NCI-H82 (cell line): ENCODE measurements at regions not wholly inside any gene's neighbourhood (a gene's known extent, or its start where the extent isn't known, plus 50 kb on each side); places are given as distances from the start of the nearest gene placed in this dataset.
A peak's percentile ranks its signal among the peaks of the same experiment; 100 is the strongest.

Experiments used
- DNase-seq: peaks from one replicate; lab custom pipeline; 2025; lab: John Stamatoyannopoulos, UW

DNA sequence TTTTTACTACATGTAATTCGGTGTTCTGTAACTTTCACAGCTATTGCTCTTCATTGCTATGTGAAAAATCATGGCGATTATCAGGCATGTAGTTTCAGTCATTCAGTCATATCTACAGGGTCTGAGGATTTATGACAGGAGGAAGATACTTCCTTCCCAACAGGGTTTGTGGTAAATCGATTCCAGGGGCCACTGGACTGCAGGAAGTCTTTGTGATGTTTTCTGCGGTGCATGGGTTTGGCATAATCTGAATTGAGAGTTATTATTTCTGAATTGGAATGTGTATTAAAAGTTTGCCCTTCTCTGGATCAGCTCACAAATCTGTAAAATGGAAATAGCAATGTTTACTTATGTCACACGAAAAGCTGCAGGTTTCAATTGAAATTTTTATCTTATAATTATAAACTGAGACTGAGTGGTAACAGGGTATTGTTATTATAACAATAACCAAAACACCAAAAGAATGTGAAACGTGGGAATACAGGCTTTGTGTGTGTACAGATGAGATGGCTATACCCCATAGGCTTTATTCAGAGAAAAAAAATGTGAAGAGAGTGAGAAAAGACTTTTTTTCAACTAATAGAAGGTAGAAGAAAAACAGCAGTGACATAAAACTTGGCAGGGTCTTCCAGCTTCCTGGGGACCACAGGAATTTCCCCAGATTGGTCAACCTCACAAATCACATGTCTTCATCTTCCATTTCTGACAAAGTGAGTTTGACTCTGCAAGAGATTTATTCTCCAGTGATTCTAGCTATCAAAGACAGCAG is 307.7 kb upstream of the NFE2L3 start:
- no peak for DNase-seq

GRCh38 chr7:25845464-25845863 is 306.5 kb upstream of the NFE2L3 start:
- DNase-seq: no peak

- DNase-seq: no peak
Measured at GRCh38 chr7:25846722-25847121, 305.3 kb upstream of the NFE2L3 start.

GRCh38 chr7:25847336-25848070 is 304.5 kb upstream of the NFE2L3 start:
- no peak for DNase-seq

GRCh38 chr7:25849500-25850184 is 302.4 kb upstream of the NFE2L3 start:
- DNase-seq: no peak

- no peak for DNase-seq
Measured at GRCh38 chr7:25850216-25850615, 301.8 kb upstream of the NFE2L3 start.

DNA sequence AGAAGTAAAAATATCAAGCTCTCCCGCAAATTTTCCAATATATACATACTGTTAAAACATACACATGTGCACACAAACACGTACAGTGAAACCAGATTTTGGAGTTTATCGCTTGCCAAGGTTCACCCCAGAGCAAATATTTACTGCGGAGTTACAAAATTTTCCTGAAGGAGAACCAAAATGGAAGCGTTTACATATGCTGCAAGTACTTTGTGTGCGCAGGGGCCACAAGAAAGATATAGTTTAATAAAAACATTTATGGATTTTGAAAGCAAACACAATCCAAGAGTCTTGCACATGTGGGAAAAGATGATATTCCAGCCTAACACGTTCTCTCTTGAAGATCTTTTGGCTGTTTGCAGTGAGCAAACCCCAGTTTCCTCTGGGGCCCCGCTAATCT is 301.3 kb upstream of the NFE2L3 start:
- DNase-seq: no peak

- DNase-seq: peak; percentile 90
Measured at GRCh38 chr7:25851332-25852210, 300.4 kb upstream of the NFE2L3 start.

- DNase-seq: no peak
Measured at GRCh38 chr7:25852211-25852938, 299.6 kb upstream of the NFE2L3 start.

DNA sequence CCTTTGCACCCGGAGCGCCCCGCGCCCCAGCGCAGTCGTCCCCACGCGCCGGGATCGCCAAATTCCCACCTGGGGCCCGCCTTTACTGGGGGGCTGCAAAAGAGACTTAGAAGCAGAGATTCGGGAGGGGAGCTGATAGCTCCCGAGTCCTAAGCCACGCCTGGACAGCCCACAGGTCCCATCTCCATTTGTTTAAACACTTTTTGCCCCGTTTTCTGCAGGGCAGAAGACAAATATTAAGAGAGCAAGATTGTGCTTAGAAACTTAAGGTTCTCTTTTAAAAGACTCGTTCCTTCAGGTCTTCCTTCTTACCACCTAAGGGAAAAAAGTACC is 299.1 kb upstream of the NFE2L3 start:
- DNase-seq: no peak

- no peak for DNase-seq
Measured at GRCh38 chr7:25853314-25853713, 298.7 kb upstream of the NFE2L3 start.

DNA sequence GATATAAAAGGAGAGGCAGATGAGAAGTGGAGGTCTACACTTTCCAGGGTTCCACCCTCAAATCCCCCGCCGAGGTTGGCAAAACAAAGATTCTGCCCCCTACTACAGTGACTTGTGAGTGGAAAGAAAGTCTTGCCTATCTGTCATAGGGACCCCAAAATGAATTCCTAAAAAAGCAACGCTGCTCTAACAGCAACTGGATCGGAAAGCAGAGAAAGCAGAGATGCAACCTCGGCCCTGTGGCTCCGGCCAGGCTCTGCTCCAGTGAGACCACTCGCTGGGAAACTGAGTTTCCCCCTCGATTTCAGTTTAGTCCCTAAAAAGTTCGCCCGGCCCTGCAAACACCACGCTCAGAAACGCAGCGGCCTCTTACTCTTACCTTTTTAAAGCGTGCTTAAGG is 297.9 kb upstream of the NFE2L3 start:
- DNase-seq: no peak

DNA sequence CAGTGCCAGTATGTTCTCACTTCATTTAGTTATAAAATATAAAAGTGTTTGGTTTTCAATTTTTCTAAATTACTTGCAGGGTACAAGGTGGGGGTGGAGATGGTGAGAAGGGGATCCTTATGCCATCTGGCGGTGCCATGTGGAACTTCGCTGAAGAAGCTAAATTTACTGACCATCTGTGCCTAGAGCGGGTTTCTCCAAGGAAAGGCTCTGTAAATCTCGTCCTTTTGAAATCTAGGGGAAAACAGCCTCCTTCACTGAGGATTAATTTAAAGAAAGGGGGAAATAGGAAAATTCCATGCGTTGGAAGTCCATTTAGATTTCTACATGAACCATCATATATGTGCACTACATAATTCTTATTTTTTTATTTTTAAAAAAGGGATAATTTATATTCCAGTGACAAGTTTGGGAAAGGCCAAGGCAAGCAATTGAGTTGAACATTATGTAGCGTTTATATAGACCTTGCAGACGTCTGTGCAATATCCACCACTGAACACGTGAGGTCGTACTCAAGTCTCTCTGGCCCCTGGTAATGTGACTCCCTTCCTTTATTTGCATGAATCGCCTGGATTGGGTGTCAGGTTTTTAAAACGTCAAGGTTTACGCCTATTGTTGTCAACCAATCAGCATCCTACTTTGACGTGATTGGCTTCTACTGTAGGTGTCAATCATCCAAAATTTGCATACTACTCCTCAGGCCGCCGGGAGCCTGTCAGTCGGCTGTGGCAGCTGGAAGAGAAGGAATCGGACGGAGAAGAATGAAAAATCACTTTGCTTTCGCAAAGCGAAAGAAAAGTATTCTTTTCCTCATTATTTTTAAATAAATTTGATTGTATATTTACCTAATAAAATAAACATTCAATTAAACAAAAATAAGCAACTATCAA is 297.1 kb upstream of the NFE2L3 start:
- DNase-seq: peak; percentile 100

GRCh38 chr7:25855854-25856782 is 295.9 kb upstream of the NFE2L3 start:
- DNase-seq: peak; percentile 85

GRCh38 chr7:25857376-25858067 is 294.5 kb upstream of the NFE2L3 start:
- DNase-seq: peak; percentile 92

GRCh38 chr7:25858200-25858524 is 293.8 kb upstream of the NFE2L3 start:
- DNase-seq: no peak

DNA sequence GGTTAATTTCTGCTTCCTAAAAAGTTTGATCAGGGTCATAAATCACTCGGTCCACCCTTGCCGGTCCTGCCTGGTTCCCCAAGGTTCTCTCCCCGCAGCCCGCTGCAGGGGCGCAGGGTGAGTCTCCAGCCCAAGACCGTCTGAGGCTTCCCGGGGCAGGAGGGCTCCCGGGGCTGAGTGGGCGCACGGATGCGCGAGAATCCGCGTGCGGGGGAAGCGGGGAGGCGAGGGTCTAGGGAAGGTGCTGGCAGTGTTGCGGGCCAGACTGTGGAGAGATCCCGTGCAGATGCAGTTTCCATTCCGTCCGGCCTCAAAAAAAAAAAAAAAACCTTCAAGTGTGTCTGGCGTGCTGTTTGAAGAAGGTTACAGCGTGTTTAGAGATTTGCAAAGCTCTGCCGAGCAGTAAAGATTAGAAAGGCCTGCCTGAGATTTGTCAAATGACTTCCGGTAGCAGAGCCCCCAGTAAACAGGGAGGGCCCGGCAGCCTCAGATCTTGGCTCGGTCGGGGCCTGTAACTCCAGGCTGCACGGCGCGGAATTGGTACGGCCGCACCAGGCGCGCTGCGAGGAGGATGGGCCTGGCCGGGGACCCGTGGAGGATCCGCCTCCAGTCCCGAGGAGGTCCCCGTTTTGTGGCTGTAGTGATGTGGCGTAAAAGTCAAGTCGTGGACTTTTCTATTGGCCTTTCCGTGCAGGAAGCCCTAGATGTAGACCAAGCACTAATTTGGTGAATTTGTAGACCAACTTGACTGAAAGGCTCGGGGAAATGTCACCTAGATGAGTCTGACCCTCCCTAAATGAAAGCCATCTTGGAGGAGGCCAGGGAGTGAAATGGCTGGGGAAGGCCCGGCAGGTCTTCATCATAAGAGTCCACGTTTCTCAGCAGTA is 293.2 kb upstream of the NFE2L3 start:
- no peak for DNase-seq
